Upper lobe of left lung (tissue), 6 donors: ENCODE measurements at regions not wholly inside any gene's neighbourhood (a gene's known extent, or its start where the extent isn't known, plus 50 kb on each side); places are given as distances from the start of the nearest gene placed in this dataset.

ENCODE experiments used
- ATAC-seq, 2 donors: fragments of 200-7000 bp; cut with Tn5 transposase; one replicate each; pipeline ENCODE4 v1.9.1; 2022; ENCODE audit warnings: mild to moderate bottlenecking in 2 of 2, moderate library complexity in 2 of 2; ENCODE audit not compliant: low FRiP score in 2 of 2
- DNase-seq, 2 donors: peaks; one replicate each; pipeline ENCODE4 v3.0.0-alpha.2; 2019 to 2020
- H3K27ac ChIP-seq, 4 donors: fragments of 200-600 bp; sonication (generic); one replicate each; pipeline ENCODE4 v1.5.1; 2016 to 2019
- H3K27me3 ChIP-seq, 4 donors: fragments of 200-600 bp; sonication (generic); one replicate each; pipeline ENCODE4 v1.5.1; 2017 to 2019
- H3K36me3 ChIP-seq, 4 donors: fragments of 200-600 bp; sonication (generic); one replicate each; pipeline ENCODE4 v1.5.1; 2016 to 2019
- H3K4me1 ChIP-seq, 4 donors: fragments of 200-600 bp; sonication (generic); one replicate each; pipeline ENCODE4 v1.5.1; 2018 to 2019
- H3K4me3 ChIP-seq, 4 donors: fragments of 200-600 bp; sonication (generic); one replicate each; pipeline ENCODE4 v1.5.1; 2017 to 2019; ENCODE audit warnings: mild to moderate bottlenecking in 2 of 4, moderate library complexity in 1 of 4
- H3K9me3 ChIP-seq, 4 donors: fragments of 200-600 bp; sonication (generic); one replicate each; pipeline ENCODE4 v1.5.1; 2018 to 2019
- CTCF ChIP-seq, 6 experiments: fragments of 450-650 bp in 4 of 6; fragments of 200-600 bp in 2 of 6; sonication (generic) in 2 of 6; IDR thresholded peaks; one replicate each; pipeline ENCODE4 v1.5.1; 2016 to 2019; ENCODE audit warnings: antibody characterized with exemption in 6 of 6
- EP300 ChIP-seq, 4 donors: sonication (generic); formaldehyde crosslinking; IDR thresholded peaks; one replicate each; pipeline ENCODE4 v1.5.1; 2017; ENCODE audit warnings: antibody characterized with exemption in 4 of 4, control low read depth in 2 of 4
- POLR2A ChIP-seq, 4 donors: fragments of 450-650 bp; IDR thresholded peaks; one replicate each; pipeline ENCODE4 v1.5.1; 2016 to 2017; ENCODE audit warnings: antibody characterized with exemption in 4 of 4, mild to moderate bottlenecking in 2 of 4
- POLR2AphosphoS5 ChIP-seq, 2 donors: sonication (generic); formaldehyde crosslinking; IDR thresholded peaks; one replicate each; pipeline ENCODE4 v1.5.1; 2017; ENCODE audit warnings: antibody characterized with exemption in 2 of 2
- WGBS, 2 donors: methylation state at CpG; one replicate each; pipeline ENCODE4 v1.1.5; 2017 to 2018; 5-methylcytosine and 5-hydroxymethylcytosine counted together
- donor health status: DM: no; HTN: no; CAD: no; lungs with moderate emphysema.
- donor health status: DM: no; HTN: yes; CAD: no; lungs with severe emphysema.

DNA sequence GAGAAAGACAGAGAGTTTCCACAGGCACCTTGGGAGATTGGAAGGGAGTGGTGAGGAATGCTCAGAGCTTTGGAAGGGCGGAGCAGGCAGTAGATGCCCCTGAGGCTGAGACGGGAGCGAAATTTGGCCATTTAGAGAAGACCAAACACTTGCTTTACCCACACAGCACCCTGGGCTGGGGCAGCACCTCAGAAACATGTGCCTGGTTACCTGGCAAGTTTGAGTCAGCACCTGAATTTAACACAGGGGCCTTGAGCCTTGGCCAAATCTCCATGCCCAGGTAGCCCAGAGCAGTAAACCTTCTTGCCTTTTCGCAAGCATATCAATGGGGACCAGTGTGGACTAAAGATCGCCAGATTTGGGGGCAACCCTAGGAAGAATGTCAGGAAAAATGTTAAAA, 111.9 kb upstream of the NFE2L3 start:
- WGBS, 2 donors, result 93 to 94% methylated on average over 5 of the region's 5 CpGs
- H3K9me3 ChIP-seq, result no peaks in the 10 kb centered on the region
- no peak overlapping the region for H3K27ac ChIP-seq
- DNase-seq, result no peak
- H3K27me3 ChIP-seq, result no peaks in the 10 kb centered on the region
- no peak for ATAC-seq
- TF ChIP-seq POLR2AphosphoS5 (IDR thresholded peaks at IDR 0.05), result no peak
- TF ChIP-seq CTCF (IDR thresholded peaks at IDR 0.05), result no peak
- TF ChIP-seq EP300 (IDR thresholded peaks at IDR 0.05), result no peak
- no peak for TF ChIP-seq POLR2A (IDR thresholded peaks at IDR 0.05)
- no peaks in the 10 kb centered on the region for H3K36me3 ChIP-seq
- no peaks in the 10 kb centered on the region for H3K4me1 ChIP-seq
- H3K4me3 ChIP-seq, result no peak overlapping the region

- Histone ChIP-seq H3K4me3 (no peak overlapping the region), H3K27me3 (no peaks in the 10 kb centered on the region), H3K27ac (no peak overlapping the region), H3K36me3 (no peaks in the 10 kb centered on the region), H3K9me3 (no peaks in the 10 kb centered on the region), H3K4me1 (no peaks in the 10 kb centered on the region)
- 82 to 95% methylated on average over 6 of the region's 6 CpGs for WGBS, 2 donors
- DNase-seq (no peak), ATAC-seq (no peak)
- no peak for TF ChIP-seq EP300 (IDR thresholded peaks at IDR 0.05)
Observed at GRCh38 chr7:26042237-26042636, 109.8 kb upstream of the NFE2L3 start.

DNA sequence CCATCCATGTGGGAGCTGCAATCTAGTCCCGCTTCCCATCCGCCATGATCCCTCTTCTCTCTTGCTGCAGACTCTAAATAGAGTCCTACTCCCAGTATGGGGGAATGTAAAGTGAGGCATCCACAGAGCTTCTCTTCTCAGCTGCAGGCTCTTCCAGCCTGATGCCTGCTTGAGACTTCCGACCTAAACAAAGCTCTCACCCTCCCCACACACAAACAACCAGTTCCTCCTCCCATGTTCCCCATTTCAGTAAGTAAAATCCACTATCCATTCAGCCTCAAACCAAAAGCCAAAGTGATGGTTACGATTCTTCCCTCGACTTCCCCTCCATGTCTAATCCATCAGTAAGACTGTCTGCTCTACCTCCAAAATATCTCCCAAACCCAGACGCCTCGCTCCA, 108.2 kb upstream of the NFE2L3 start:
- Histone ChIP-seq H3K27me3 (no peaks in the 10 kb centered on the region), H3K36me3 (no peaks in the 10 kb centered on the region), H3K4me3 (no peak overlapping the region), H3K9me3 (no peaks in the 10 kb centered on the region), H3K4me1 (no peaks in the 10 kb centered on the region), H3K27ac (no peak overlapping the region)
- TF ChIP-seq POLR2A (IDR thresholded peaks at IDR 0.05) (no peak), CTCF (IDR thresholded peaks at IDR 0.05) (no peak), EP300 (IDR thresholded peaks at IDR 0.05) (no peak), POLR2AphosphoS5 (IDR thresholded peaks at IDR 0.05) (no peak)
- 78 to 94% methylated on average over 7 of the region's 7 CpGs for WGBS, 2 donors
- no peak for DNase-seq
- ATAC-seq, result no peak

- 89 to 91% methylated on average over 5 of the region's 5 CpGs for WGBS, 2 donors
- DNase-seq (no peak), ATAC-seq (no peak)
- no peaks in the 10 kb centered on the region for H3K4me1 ChIP-seq
- H3K27ac ChIP-seq, result no peak overlapping the region
- H3K27me3 ChIP-seq, result no peaks in the 10 kb centered on the region
- no peak for TF ChIP-seq POLR2A (IDR thresholded peaks at IDR 0.05)
- TF ChIP-seq EP300 (IDR thresholded peaks at IDR 0.05), result no peak
- TF ChIP-seq CTCF (IDR thresholded peaks at IDR 0.05), result no peak
- no peak for TF ChIP-seq POLR2AphosphoS5 (IDR thresholded peaks at IDR 0.05)
- no peaks in the 10 kb centered on the region for H3K36me3 ChIP-seq
- H3K4me3 ChIP-seq, result no peak overlapping the region
- H3K9me3 ChIP-seq, result no peaks in the 10 kb centered on the region
Observed at GRCh38 chr7:26044320-26044719, 107.7 kb upstream of the NFE2L3 start.

- Histone ChIP-seq H3K9me3 (no peaks in the 10 kb centered on the region), H3K36me3 (no peaks in the 10 kb centered on the region), H3K27ac (no peak overlapping the region), H3K27me3 (no peaks in the 10 kb centered on the region), H3K4me1 (no peaks in the 10 kb centered on the region), H3K4me3 (no peak overlapping the region)
- no peak for TF ChIP-seq POLR2AphosphoS5 (IDR thresholded peaks at IDR 0.05)
- TF ChIP-seq EP300 (IDR thresholded peaks at IDR 0.05), result no peak
- TF ChIP-seq POLR2A (IDR thresholded peaks at IDR 0.05), result no peak
- TF ChIP-seq CTCF (IDR thresholded peaks at IDR 0.05), result no peak
- WGBS, 2 donors, result 42 to 44% methylated on average over 3 of the region's 3 CpGs
- ATAC-seq, result no peak
- DNase-seq, result no peak
Observed at GRCh38 chr7:26046150-26046549, 105.8 kb upstream of the NFE2L3 start.
